ENCODE measurements at regions not wholly inside any gene's neighbourhood (a gene's known extent, or its start where the extent isn't known, plus 50 kb on each side); places are given as distances from the start of the nearest gene placed in this dataset.
A peak's percentile ranks its signal among the peaks of the same experiment; 100 is the strongest.

- H3K9me3 Mint-ChIP-seq = no peaks in the 10 kb centered on the region
- no peak for TF ChIP-seq EZH2 (IDR thresholded peaks at IDR 0.05)
- TF ChIP-seq CTCF (IDR thresholded peaks at IDR 0.05) = no peak
- no peak for TF ChIP-seq EZH2phosphoT487 (IDR thresholded peaks at IDR 0.05)
- H3K27ac ChIP-seq = no peak overlapping the region
- no peaks in the 10 kb centered on the region for H3K9me3 ChIP-seq (ENCODE audit: low read depth)
- no peaks in the 10 kb centered on the region for H3K79me2 ChIP-seq (ENCODE audit: low read depth)
- no peaks in the 10 kb centered on the region for H3K27me3 Mint-ChIP-seq (ENCODE audit: insufficient read depth, low read depth)
- no peaks in the 10 kb centered on the region for H3K36me3 ChIP-seq
- H3K27ac Mint-ChIP-seq = peak overlapping the region; percentile 38
- H3K4me1 ChIP-seq = peaks cover 67% of the 10 kb centered on the region
- peaks cover 47% of the 10 kb centered on the region for H3F3A ChIP-seq (ENCODE audit: low read depth)
- H3K4me3 ChIP-seq = no peak overlapping the region
- H3K4me3 Mint-ChIP-seq = no peak overlapping the region
- peaks cover 77% of the 10 kb centered on the region for H3K4me1 Mint-ChIP-seq
- H2AFZ ChIP-seq (replicated peaks) = no peak overlapping the region
- no peak overlapping the region for H3K9ac ChIP-seq
- DNase-seq (ENCODE audit: low spot score) = no peak
- H3K36me3 Mint-ChIP-seq = no peaks in the 10 kb centered on the region
- H3K27me3 ChIP-seq = no peaks in the 10 kb centered on the region
- H3K4me2 ChIP-seq = peak overlapping the region; percentile 40
- H4K20me1 ChIP-seq (ENCODE audit: low read depth) = peaks cover 5% of the 10 kb centered on the region
Measured at GRCh38 chr1:56438901-56439551, 140.3 kb downstream of the PLPP3 start.

- Histone ChIP-seq H3K4me2 (peak overlapping the region; percentile 70), H3K9ac (no peak overlapping the region), H3K79me2 (ENCODE audit: low read depth) (no peaks in the 10 kb centered on the region), H3K36me3 (no peaks in the 10 kb centered on the region), H3F3A (ENCODE audit: low read depth) (peaks cover 47% of the 10 kb centered on the region), H3K4me3 (no peak overlapping the region), H3K27me3 (no peaks in the 10 kb centered on the region), H2AFZ (replicated peaks) (no peak overlapping the region), H3K9me3 (ENCODE audit: low read depth) (no peaks in the 10 kb centered on the region), H3K27ac (no peak overlapping the region), H4K20me1 (ENCODE audit: low read depth) (peaks cover 5% of the 10 kb centered on the region), H3K4me1 (peaks cover 77% of the 10 kb centered on the region)
- no peak for TF ChIP-seq EZH2phosphoT487 (IDR thresholded peaks at IDR 0.05)
- no peak for TF ChIP-seq CTCF (IDR thresholded peaks at IDR 0.05)
- no peak for TF ChIP-seq EZH2 (IDR thresholded peaks at IDR 0.05)
- Mint-ChIP-seq H3K27me3 (ENCODE audit: insufficient read depth, low read depth) (no peaks in the 10 kb centered on the region), H3K9me3 (no peaks in the 10 kb centered on the region), H3K4me3 (no peak overlapping the region), H3K27ac (peak overlapping the region; percentile 94), H3K4me1 (peaks cover 86% of the 10 kb centered on the region), H3K36me3 (no peaks in the 10 kb centered on the region)
- no peak for DNase-seq (ENCODE audit: low spot score)
Measured at GRCh38 chr1:56437959-56438358, 141.4 kb downstream of the PLPP3 start.

GRCh38 chr1:56436912-56437417, 142.4 kb downstream of the PLPP3 start:
- peak overlapping the region; percentile 53 for H3K4me3 Mint-ChIP-seq
- DNase-seq (ENCODE audit: low spot score) = peak; percentile 95
- no peaks in the 10 kb centered on the region for H3K27me3 Mint-ChIP-seq (ENCODE audit: insufficient read depth, low read depth)
- TF ChIP-seq CTCF (IDR thresholded peaks at IDR 0.05) (no peak), EZH2phosphoT487 (IDR thresholded peaks at IDR 0.05) (peak; percentile 31)
- no peaks in the 10 kb centered on the region for H3K9me3 ChIP-seq (ENCODE audit: low read depth)
- H3K79me2 ChIP-seq (ENCODE audit: low read depth) = no peaks in the 10 kb centered on the region
- peaks cover 81% of the 10 kb centered on the region for H3K4me1 ChIP-seq
- no peaks in the 10 kb centered on the region for H3K27me3 ChIP-seq
- peak overlapping the region; percentile 70 for H3K4me2 ChIP-seq
- H4K20me1 ChIP-seq (ENCODE audit: low read depth) = peaks cover 5% of the 10 kb centered on the region
- H2AFZ ChIP-seq (replicated peaks) = no peak overlapping the region
- H3K4me3 ChIP-seq = peak overlapping the region; percentile 22
- no peak overlapping the region for H3K9ac ChIP-seq
- H3K4me1 Mint-ChIP-seq = peaks cover 86% of the 10 kb centered on the region
- H3K27ac Mint-ChIP-seq = peak overlapping the region; percentile 94
- H3F3A ChIP-seq (ENCODE audit: low read depth) = peaks cover 56% of the 10 kb centered on the region
- H3K36me3 Mint-ChIP-seq = no peaks in the 10 kb centered on the region
- no peaks in the 10 kb centered on the region for H3K9me3 Mint-ChIP-seq
- no peaks in the 10 kb centered on the region for H3K36me3 ChIP-seq
- peak overlapping the region; percentile 90 for H3K27ac ChIP-seq

Measured in neural progenitor cell (in vitro differentiated cells).